GM19351 (cell line): ENCODE measurements at regions not wholly inside any gene's neighbourhood (a gene's known extent, or its start where the extent isn't known, plus 50 kb on each side); places are given as distances from the start of the nearest gene placed in this dataset.
A peak's percentile ranks its signal among the peaks of the same experiment; 100 is the strongest.

ENCODE experiments used
- ATAC-seq: cut with Tn5 transposase; IDR thresholded peaks from one replicate; pipeline ENCODE4 v1.9.1; 2021; ENCODE audit warnings: mild to moderate bottlenecking, moderate library complexity; ENCODE audit not compliant: unreplicated experiment

GRCh38 chr5:155402927-155403640 lies 389.5 kb downstream of the KIF4B start:
- ATAC-seq = no peak

- peak; percentile 62 for ATAC-seq
These were observed 393.3 kb downstream of the KIF4B start for GRCh38 chr5:155406815-155407214.

- no peak for ATAC-seq
These were observed 394.9 kb downstream of the KIF4B start for GRCh38 chr5:155408465-155408864.

- ATAC-seq = no peak
These were observed 403.2 kb downstream of the KIF4B start for GRCh38 chr5:155416765-155417164.

- ATAC-seq = no peak
These were observed 405.5 kb downstream of the KIF4B start for GRCh38 chr5:155418960-155419579.

- no peak for ATAC-seq
These were observed 416.6 kb downstream of the KIF4B start for GRCh38 chr5:155430192-155430591.

GRCh38 chr5:155434267-155434666 lies 420.7 kb downstream of the KIF4B start:
- ATAC-seq = peak; percentile 59

- peak; percentile 45 for ATAC-seq
These were observed 421.1 kb downstream of the KIF4B start for GRCh38 chr5:155434681-155435080.

- ATAC-seq = no peak
These were observed 428.3 kb downstream of the KIF4B start for GRCh38 chr5:155441849-155442248.

- no peak for ATAC-seq
These were observed 437.6 kb downstream of the KIF4B start for GRCh38 chr5:155451106-155451505.

- ATAC-seq = no peak
These were observed 442.4 kb downstream of the KIF4B start for GRCh38 chr5:155455791-155456514.

- ATAC-seq = no peak
These were observed 446.4 kb downstream of the KIF4B start for GRCh38 chr5:155459889-155460500.

- ATAC-seq = no peak
These were observed 447.0 kb downstream of the KIF4B start for GRCh38 chr5:155460501-155460931.

- ATAC-seq = no peak
These were observed 447.7 kb downstream of the KIF4B start for GRCh38 chr5:155461304-155461703.

- ATAC-seq = no peak
These were observed 453.3 kb downstream of the KIF4B start for GRCh38 chr5:155466851-155467250.

GRCh38 chr5:155471027-155471426 lies 457.5 kb downstream of the KIF4B start:
- ATAC-seq = no peak

GRCh38 chr5:155472780-155473179 lies 459.2 kb downstream of the KIF4B start:
- no peak for ATAC-seq

GRCh38 chr5:155475318-155475717 lies 461.8 kb downstream of the KIF4B start:
- ATAC-seq = no peak

GRCh38 chr5:155480731-155481131 lies 467.2 kb downstream of the KIF4B start:
- ATAC-seq = no peak

- no peak for ATAC-seq
These were observed 467.6 kb downstream of the KIF4B start for GRCh38 chr5:155481182-155481581.

GRCh38 chr5:155482428-155482827 lies 468.9 kb downstream of the KIF4B start:
- ATAC-seq = no peak
